NCI-H2029 (cell line): ENCODE measurements at regions not wholly inside any gene's neighbourhood (a gene's known extent, or its start where the extent isn't known, plus 50 kb on each side); places are given as distances from the start of the nearest gene placed in this dataset.

Experiments
- DNase-seq: peaks from one replicate; lab custom pipeline; 2025; lab: John Stamatoyannopoulos, UW

DNA sequence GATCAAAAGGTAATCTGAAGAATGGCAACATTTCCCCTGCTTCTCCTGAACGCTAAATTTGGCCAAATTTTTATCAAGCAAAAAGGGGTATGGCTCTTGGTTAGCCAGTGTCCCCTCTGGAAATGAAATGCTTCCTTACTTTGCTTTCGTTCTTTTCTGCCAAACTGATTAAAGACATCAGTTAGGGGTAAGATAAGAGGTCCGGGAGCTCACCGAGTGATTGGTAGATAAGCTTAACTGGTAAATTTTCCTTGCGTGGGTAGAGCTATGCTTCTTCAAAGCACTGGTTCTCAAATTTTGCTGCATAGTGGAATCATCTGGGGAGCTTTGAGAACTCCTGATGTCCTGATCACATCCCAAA lies 62.7 kb upstream of the MAPRE2 start:
- no peak for DNase-seq

DNA sequence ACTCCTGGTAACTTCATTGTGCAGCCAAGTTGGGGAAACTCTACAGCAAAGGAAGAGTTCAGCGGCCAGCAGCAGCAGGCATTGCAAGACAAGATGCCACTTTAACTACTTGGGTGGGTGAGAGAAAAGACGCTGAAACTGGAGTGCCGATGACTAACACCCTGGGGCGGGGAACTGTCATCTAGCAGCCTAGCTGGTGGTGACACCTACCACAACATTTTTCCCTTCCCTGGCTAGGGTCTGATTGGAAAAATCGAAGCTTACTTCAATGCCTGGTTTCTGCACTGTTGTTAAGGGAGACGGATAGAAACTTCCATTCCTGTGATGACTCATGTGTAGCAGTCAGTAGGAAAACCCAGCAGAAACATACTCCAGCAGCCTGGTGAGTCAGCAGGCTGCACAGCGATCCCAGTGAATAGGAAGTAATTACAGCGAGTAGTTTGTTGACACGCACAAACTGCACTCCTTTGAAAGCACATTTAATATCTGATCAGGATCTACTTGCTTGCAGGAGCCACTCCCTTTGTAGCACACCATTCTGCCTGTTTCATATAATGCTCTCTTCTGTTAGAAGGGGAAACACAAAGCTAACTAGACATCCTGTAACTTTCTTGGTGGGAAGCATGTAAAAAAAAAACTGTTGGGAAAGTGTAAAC lies 62.1 kb upstream of the MAPRE2 start:
- peak; percentile 61 for DNase-seq

DNA sequence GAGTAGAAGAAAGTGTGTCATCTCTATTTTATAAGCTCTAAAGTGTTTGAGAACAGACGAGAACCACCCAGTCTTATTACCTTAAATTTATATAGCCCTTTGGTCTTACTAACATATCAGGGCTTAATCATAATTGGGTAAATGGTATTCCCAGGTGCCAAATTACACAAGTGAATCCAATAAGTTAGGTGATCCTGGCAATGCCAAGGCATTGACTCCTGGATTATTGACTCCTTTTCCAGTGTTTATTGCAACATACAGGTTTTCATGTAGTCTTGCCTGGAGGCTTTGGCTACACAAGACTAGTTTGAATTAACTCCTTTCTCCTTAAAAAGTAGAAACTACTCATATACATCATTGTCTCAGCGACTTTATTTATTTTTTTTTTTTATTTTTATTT lies 59.7 kb upstream of the MAPRE2 start:
- DNase-seq = no peak

DNA sequence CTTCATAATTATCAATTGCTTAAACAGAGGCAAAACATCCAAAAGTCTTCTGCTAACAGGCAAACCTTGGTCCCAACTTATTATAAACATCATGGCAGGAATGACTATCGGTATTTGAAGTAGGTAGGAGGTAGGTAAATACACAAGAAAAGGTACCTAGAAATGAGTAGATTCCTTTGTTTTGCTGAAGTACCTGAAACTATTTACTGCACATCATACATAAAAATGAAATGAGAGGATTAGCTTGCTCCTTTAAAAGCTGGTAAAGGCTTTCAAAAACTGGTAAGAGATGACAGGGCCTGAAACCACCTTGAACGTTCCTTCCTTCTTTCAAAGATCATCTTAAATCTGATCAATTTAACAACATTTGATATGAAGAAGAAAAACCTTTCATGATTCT lies 55.2 kb upstream of the MAPRE2 start:
- DNase-seq = no peak

DNA sequence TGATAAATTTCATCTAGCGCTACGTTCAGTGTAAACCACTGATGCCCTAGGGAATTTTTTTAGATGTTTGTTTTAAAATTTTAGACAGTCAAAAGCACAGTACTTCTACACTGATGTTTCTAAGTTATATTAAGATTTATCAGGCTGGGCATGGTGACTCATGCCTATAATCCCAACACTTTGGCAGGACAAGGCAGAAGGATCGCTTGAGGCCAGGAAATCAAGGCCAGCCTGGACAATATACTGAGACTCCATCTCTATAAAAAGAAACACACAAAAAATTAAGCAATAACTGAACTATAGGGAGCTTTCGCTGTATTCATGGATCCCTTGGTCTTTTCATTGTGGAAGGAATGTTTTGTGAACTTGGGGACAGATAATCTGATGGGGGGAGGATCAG lies 50.6 kb upstream of the MAPRE2 start:
- no peak for DNase-seq

DNA sequence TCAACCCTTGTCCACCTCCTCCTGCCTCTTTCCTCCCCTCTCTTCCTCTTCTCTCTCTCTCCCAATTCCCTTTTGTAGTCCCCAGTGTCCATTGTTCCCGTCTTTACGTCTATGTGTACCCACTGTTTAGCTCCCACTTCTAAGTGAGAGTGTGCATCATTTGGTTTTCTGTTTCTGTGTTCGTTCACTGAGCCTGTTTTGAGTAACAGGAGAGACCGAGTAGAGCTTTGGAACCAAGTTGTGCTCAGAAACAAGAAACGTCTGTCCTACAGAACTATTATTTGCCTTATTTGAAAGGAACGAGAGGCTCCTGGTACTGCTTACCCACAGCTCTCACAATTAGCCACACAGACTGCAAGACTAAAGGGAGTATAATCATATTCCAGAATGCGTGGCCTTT lies 50.1 kb upstream of the MAPRE2 start:
- DNase-seq = no peak
